ENCODE measurements at regions not wholly inside any gene's neighbourhood (a gene's known extent, or its start where the extent isn't known, plus 50 kb on each side); places are given as distances from the start of the nearest gene placed in this dataset.

DNA sequence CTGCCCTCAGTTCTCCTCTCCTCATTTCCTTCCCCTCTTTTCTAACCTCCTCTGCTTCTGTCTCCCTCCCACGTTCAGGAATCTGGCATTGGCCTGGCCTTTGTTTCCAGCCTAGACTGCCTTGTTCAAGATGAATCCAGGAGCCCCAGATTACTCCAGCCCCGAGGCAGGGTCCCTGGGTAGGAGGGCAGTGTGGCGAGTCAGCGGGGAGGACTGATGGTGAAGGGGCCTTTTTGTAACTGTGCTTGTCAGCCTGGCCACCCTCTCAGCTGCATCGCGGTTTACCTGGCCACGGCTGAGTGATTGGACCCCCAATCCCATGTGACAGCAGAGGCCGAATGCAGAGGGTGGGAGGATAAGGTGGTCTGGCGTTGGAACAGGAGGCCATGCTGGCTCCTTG, 96.1 kb upstream of the SHH start:
- no peak overlapping the region for H3K4me3 ChIP-seq (ENCODE audit: low read depth, low read length)
- TF ChIP-seq, protein P1, sequence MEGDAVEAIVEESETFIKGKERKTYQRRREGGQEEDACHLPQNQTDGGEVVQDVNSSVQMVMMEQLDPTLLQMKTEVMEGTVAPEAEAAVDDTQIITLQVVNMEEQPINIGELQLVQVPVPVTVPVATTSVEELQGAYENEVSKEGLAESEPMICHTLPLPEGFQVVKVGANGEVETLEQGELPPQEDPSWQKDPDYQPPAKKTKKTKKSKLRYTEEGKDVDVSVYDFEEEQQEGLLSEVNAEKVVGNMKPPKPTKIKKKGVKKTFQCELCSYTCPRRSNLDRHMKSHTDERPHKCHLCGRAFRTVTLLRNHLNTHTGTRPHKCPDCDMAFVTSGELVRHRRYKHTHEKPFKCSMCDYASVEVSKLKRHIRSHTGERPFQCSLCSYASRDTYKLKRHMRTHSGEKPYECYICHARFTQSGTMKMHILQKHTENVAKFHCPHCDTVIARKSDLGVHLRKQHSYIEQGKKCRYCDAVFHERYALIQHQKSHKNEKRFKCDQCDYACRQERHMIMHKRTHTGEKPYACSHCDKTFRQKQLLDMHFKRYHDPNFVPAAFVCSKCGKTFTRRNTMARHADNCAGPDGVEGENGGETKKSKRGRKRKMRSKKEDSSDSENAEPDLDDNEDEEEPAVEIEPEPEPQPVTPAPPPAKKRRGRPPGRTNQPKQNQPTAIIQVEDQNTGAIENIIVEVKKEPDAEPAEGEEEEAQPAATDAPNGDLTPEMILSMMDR (IDR thresholded peaks at IDR 0.05; ENCODE audit: insufficient read depth, low read depth, low read length): no peak
- no peak for DNase-seq (ENCODE audit: low read depth)

DNA sequence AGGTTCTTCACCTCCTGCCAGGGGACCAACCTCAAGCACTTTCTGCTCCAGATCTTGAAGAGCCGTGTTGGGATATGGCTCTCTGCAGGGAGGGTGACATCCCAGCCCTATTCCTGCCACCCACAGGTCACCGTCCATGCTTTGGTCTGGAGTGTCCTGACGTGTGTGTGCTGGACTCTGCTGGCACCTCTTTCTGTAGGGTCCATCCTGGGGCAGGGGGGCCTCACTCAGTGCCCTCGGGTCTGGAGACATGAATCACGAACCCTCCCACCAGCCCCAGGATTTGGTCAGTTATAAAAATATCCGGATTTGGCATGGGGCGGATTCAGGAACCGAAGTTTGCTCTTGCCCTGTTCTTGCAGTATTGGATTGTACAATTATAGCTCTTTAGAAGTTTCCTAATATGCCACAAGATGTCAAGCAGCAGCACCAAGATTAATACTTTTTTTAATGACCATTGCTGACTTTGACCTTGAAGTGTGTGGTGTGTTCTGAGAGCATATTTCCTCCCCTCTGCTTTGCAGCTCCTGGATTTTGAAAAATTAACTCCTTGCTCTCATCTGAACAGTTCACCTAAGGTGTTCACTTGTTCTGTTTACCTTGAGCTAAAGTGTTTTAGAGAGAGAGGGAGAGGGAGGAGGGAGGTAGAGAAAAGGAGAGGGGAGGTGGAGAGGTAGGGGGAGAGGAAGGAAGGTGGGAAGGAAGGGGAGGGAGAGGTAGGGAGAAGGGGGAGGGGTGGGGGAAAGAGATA, 95.4 kb upstream of the SHH start:
- no peak for DNase-seq (ENCODE audit: low read depth)
- no peak overlapping the region for H3K4me3 ChIP-seq (ENCODE audit: low read depth, low read length)
- TF ChIP-seq, protein P1 (IDR thresholded peaks at IDR 0.05; ENCODE audit: insufficient read depth, low read depth, low read length): no peak

DNA sequence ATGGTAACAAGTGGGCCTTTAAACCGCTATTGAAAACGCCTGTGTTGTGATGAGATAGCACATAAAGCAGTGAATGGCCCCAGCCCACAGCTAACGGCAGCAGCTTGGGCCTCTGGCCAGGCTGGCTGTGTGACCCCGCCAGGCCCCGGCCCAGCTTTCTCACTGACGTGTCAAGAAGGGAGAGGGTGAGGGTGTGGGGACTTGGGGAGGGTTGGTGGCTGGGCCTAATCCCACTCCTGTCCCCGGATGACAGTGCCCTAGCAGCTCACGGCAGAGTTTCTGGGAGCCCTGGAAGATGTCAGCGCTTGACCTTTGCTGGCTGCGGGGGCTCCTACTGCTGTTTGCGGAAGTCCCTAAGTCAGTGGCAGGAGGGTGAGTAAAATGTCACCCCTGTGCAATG, 88.9 kb upstream of the SHH start:
- TF ChIP-seq, protein P1 (IDR thresholded peaks at IDR 0.05; ENCODE audit: insufficient read depth, low read depth, low read length): no peak
- no peak for DNase-seq (ENCODE audit: low read depth)
- H3K4me3 ChIP-seq (ENCODE audit: low read depth, low read length): no peak overlapping the region

DNA sequence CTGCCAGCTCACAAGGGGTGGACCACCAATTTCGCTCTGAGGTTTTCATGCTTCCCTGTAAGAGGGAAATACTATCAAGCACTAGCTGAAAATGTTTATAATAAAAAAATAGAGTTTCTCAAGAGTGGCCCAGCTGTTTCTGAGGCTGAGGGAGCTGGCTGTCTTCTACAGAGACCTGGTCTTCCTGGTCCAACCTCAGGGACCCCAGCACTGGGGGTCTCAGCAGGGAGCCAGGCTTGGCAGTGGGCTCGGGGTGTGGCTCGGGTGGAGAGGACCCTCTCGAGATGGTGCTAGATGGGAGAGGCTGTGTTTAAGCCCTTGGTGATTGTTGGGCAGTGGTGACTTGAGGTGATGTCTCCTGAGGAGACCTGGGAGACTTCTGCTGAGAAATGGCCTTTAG, 87.3 kb upstream of the SHH start:
- TF ChIP-seq, protein P1 (IDR thresholded peaks at IDR 0.05; ENCODE audit: insufficient read depth, low read depth, low read length): no peak
- no peak overlapping the region for H3K4me3 ChIP-seq (ENCODE audit: low read depth, low read length)
- DNase-seq (ENCODE audit: low read depth): no peak

DNA sequence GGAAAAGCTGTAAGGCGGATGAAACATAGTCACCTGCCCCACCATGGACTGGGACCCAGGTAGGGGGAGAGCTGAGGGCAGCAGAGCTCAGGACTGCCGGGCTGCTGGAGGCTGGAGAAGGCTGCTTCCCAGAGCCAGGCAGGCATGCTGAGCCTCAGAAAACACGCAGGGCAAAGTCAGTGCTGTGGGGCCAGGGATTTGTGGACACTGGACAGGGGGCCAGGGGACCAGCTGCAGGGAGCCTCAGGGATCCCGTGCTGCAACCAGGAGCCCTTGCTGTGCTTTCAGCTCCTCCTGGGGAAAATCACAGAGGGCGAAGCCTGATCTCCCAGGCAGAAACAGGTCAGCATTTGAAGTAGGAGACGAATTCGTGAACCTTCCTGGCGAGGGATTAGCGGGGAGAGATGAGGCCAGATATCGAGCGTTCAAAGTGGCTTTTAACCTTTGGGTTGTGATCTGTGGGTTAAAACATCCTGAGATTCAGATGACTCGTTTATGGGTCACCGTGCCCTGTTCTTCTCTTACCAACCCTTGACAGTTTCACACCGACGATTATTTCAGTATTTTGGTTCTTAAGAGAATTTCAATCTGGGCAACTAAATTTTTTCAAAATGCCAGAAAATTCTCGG, 85.6 kb upstream of the SHH start:
- DNase-seq (ENCODE audit: low read depth): no peak
- H3K4me3 ChIP-seq (ENCODE audit: low read depth, low read length): no peak overlapping the region
- TF ChIP-seq, protein P1 (IDR thresholded peaks at IDR 0.05; ENCODE audit: insufficient read depth, low read depth, low read length): no peak

DNA sequence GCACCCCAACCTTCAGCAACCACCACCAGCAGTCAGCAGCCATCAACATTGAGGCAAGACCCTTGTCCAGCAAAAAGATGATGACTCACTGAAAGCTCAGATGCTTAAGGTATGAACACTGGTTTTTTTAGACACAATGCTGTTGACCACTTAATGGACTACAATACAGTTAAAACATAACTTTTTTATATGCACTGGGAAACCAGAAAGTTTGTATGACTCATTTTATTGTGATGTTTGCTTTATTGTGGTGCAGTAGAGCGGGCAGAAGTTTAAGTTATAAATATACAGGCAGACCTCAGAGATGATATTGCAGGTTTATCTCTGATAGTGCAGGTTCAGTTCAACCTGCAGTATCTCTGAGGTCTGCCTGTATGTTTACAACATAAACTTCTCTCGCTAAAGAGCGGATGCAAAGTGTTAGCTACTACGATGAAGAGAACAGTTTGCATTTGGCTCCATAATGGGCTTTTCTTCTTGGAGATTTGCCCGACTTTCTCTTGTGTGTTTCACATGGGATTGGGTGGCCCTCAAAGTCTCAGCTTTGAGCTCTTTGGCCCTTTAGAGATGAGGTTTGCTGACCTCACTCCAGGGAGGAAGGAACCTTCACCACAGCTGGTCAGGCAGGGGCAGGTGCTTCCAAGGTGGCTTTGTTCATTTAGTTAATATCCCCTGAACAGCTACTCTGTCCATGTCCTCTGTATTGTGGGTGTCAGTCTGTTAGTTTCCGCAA, 84.4 kb upstream of the SHH start:
- H3K4me3 ChIP-seq (ENCODE audit: low read depth, low read length): no peak overlapping the region
- DNase-seq (ENCODE audit: low read depth): no peak
- TF ChIP-seq, protein P1 (IDR thresholded peaks at IDR 0.05; ENCODE audit: insufficient read depth, low read depth, low read length): no peak
